LHCN-M2 (cell line): ENCODE measurements at regions not wholly inside any gene's neighbourhood (a gene's known extent, or its start where the extent isn't known, plus 50 kb on each side); places are given as distances from the start of the nearest gene placed in this dataset.
"Not testable (repeated sequence)": the region's sequence is repeated elsewhere in the genome, so short reads cannot be mapped to it uniquely, and the experiment has no call there.

Source experiments
- DNase-seq: peaks from one replicate; pipeline ENCODE4 v3.0.0-alpha.2; 2012; ENCODE audit warnings: low read depth

GRCh38 chr3:167001374-167001773, 378.7 kb downstream of the ZBBX start:
- DNase-seq = no peak

- DNase-seq = peak; percentile 7
Observed at GRCh38 chr3:166993015-166993630, 387.0 kb downstream of the ZBBX start.

- no peak for DNase-seq
Observed at GRCh38 chr3:166986000-166986399, 394.1 kb downstream of the ZBBX start.

GRCh38 chr3:166975796-166976195, 404.3 kb downstream of the ZBBX start:
- not testable (repeated sequence) for DNase-seq

GRCh38 chr3:166967714-166968113, 412.4 kb downstream of the ZBBX start:
- DNase-seq = not testable (repeated sequence)

- no peak for DNase-seq
Observed at GRCh38 chr3:166962911-166963310, 417.2 kb downstream of the ZBBX start.

GRCh38 chr3:166957121-166957520, 423.0 kb downstream of the ZBBX start:
- DNase-seq = no peak

- no peak for DNase-seq
Observed at GRCh38 chr3:166955201-166955939, 424.7 kb downstream of the ZBBX start.

GRCh38 chr3:166934879-166935278, 445.2 kb downstream of the ZBBX start:
- DNase-seq = no peak

GRCh38 chr3:166917437-166917836, 462.7 kb downstream of the ZBBX start:
- no peak for DNase-seq

- no peak for DNase-seq
Observed at GRCh38 chr3:166902374-166902773, 477.7 kb downstream of the ZBBX start.

- no peak for DNase-seq
Observed at GRCh38 chr3:166900866-166901577, 479.1 kb downstream of the ZBBX start.

GRCh38 chr3:166897811-166898210, 482.3 kb downstream of the ZBBX start:
- DNase-seq = no peak

- DNase-seq = no peak
Observed at GRCh38 chr3:166889241-166889640, 490.9 kb downstream of the ZBBX start.

GRCh38 chr3:166879661-166880060, 500.4 kb downstream of the ZBBX start:
- DNase-seq = no peak

- no peak for DNase-seq
Observed at GRCh38 chr3:166877971-166878370, 502.1 kb downstream of the ZBBX start.

GRCh38 chr3:166864473-166865467, 515.3 kb downstream of the ZBBX start:
- DNase-seq = no peak

GRCh38 chr3:166860217-166860616, 519.9 kb downstream of the ZBBX start:
- DNase-seq = no peak

- no peak for DNase-seq
Observed at GRCh38 chr3:166844329-166844728, 535.8 kb downstream of the ZBBX start.

- DNase-seq = not testable (repeated sequence)
Observed at GRCh38 chr3:166842784-166843183, 537.3 kb downstream of the ZBBX start.

GRCh38 chr3:166837535-166837934, 542.6 kb downstream of the ZBBX start:
- no peak for DNase-seq
